ENCODE measurements at regions not wholly inside any gene's neighbourhood (a gene's known extent, or its start where the extent isn't known, plus 50 kb on each side); places are given as distances from the start of the nearest gene placed in this dataset.

DNA sequence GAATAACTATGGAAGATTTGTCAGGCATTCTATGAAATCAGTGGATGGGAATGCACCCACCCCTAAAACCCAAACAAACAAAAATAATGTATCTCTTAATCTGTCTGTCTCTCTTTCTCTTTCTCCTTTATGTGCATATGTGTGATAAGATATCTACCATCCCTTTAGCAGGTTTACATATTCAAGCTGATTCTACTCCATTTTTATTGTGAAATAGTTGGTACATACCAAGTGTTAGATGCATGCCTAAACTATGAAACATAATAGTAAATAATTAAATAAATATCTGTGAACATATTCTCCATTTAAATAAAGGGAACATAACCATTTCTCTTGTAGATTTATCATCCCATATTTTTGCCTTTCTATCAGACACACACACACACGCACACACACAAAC is 121.8 kb upstream of the PCDH9 start (continued):
- TF ChIP-seq, protein P1, sequence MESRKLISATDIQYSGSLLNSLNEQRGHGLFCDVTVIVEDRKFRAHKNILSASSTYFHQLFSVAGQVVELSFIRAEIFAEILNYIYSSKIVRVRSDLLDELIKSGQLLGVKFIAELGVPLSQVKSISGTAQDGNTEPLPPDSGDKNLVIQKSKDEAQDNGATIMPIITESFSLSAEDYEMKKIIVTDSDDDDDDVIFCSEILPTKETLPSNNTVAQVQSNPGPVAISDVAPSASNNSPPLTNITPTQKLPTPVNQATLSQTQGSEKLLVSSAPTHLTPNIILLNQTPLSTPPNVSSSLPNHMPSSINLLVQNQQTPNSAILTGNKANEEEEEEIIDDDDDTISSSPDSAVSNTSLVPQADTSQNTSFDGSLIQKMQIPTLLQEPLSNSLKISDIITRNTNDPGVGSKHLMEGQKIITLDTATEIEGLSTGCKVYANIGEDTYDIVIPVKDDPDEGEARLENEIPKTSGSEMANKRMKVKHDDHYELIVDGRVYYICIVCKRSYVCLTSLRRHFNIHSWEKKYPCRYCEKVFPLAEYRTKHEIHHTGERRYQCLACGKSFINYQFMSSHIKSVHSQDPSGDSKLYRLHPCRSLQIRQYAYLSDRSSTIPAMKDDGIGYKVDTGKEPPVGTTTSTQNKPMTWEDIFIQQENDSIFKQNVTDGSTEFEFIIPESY (IDR thresholded peaks at IDR 0.05; ENCODE audit: borderline replicate concordance, low read depth), result no peak
- TF ChIP-seq RFX5 (IDR thresholded peaks at IDR 0.05; ENCODE audit: low read length) (no peak), GABPA (IDR thresholded peaks at IDR 0.05; ENCODE audit: low read depth) (no peak), FOSL2 (IDR thresholded peaks at IDR 0.05; ENCODE audit: borderline replicate concordance, low read depth) (no peak)

- no peak overlapping the region for H3K4me2 ChIP-seq
- no peaks in the 10 kb centered on the region for H4K20me1 ChIP-seq (ENCODE audit: insufficient read depth)
- no peaks in the 10 kb centered on the region; a peak in 1 of 4 replicates for H3K4me1 ChIP-seq (ENCODE audit: control insufficient read depth in 1 of 2, insufficient read depth in 2 of 2, low read depth in 1 of 2, low read length in 1 of 2)
- no peaks in the 10 kb centered on the region for H3K36me3 ChIP-seq (replicated peaks in 1 of 2; ENCODE audit: control insufficient read depth in 1 of 2, insufficient read depth in 2 of 2, low read length in 1 of 2)
- H3K27ac ChIP-seq (ENCODE audit: low read depth in 2 of 2, low read length in 1 of 2), result no peak overlapping the region
- H3F3A ChIP-seq (replicated peaks; ENCODE audit: insufficient read depth), result no peaks in the 10 kb centered on the region
- no peaks in the 10 kb centered on the region for H3K79me2 ChIP-seq (ENCODE audit: insufficient read depth)
- H3K9me2 ChIP-seq, result no peaks in the 10 kb centered on the region
- H3K4me3 ChIP-seq (ENCODE audit: low read depth in 2 of 2, low read length in 1 of 2), result no peak overlapping the region
- POLR2A ChIA-PET, result no interaction called here
- DNase-seq, result no peak
- no peak overlapping the region for H2AFZ ChIP-seq (ENCODE audit: low read depth)
- no peak for TF ChIP-seq EP300 (IDR thresholded peaks at IDR 0.05; ENCODE audit: borderline replicate concordance in 1 of 2, low read depth in 1 of 2, low read length in 1 of 2)
- TF ChIP-seq GATA2 (CRISPR knock-in tag; IDR thresholded peaks at IDR 0.05), result no peak
- no peak for TF ChIP-seq SMC3 (IDR thresholded peaks at IDR 0.05; ENCODE audit: low read depth, low read length)
- no peak for TF ChIP-seq RFX5 (IDR thresholded peaks at IDR 0.05; ENCODE audit: low read length)
- no peak for TF ChIP-seq RAD21 (IDR thresholded peaks at IDR 0.05; ENCODE audit: low read length)
- TF ChIP-seq, protein P2, sequence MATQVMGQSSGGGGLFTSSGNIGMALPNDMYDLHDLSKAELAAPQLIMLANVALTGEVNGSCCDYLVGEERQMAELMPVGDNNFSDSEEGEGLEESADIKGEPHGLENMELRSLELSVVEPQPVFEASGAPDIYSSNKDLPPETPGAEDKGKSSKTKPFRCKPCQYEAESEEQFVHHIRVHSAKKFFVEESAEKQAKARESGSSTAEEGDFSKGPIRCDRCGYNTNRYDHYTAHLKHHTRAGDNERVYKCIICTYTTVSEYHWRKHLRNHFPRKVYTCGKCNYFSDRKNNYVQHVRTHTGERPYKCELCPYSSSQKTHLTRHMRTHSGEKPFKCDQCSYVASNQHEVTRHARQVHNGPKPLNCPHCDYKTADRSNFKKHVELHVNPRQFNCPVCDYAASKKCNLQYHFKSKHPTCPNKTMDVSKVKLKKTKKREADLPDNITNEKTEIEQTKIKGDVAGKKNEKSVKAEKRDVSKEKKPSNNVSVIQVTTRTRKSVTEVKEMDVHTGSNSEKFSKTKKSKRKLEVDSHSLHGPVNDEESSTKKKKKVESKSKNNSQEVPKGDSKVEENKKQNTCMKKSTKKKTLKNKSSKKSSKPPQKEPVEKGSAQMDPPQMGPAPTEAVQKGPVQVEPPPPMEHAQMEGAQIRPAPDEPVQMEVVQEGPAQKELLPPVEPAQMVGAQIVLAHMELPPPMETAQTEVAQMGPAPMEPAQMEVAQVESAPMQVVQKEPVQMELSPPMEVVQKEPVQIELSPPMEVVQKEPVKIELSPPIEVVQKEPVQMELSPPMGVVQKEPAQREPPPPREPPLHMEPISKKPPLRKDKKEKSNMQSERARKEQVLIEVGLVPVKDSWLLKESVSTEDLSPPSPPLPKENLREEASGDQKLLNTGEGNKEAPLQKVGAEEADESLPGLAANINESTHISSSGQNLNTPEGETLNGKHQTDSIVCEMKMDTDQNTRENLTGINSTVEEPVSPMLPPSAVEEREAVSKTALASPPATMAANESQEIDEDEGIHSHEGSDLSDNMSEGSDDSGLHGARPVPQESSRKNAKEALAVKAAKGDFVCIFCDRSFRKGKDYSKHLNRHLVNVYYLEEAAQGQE (IDR thresholded peaks at IDR 0.05; ENCODE audit: low read depth, low read length), result no peak
- no peak for TF ChIP-seq RCOR1 (IDR thresholded peaks at IDR 0.05; ENCODE audit: low read length)
- H3K27me3 ChIP-seq (ENCODE audit: insufficient read depth), result no peaks in the 10 kb centered on the region
- no peaks in the 10 kb centered on the region for H3K9me3 ChIP-seq
- 91% methylated on average over 1 of the region's 1 CpG for WGBS (ENCODE audit: low lambda C conversion rate)
- H3K9ac ChIP-seq, result no peak overlapping the region
- CTCF ChIA-PET, result no interaction called here
Measured at GRCh38 chr13:67351114-67351513, 121.0 kb upstream of the PCDH9 start.

- WGBS (ENCODE audit: low lambda C conversion rate), result 35% methylated on average over 1 of the region's 1 CpG
- Histone ChIP-seq H2AFZ (ENCODE audit: low read depth) (no peak overlapping the region), H4K20me1 (ENCODE audit: insufficient read depth) (no peaks in the 10 kb centered on the region), H3K79me2 (ENCODE audit: insufficient read depth) (no peaks in the 10 kb centered on the region), H3K27ac (ENCODE audit: low read depth in 2 of 2, low read length in 1 of 2) (no peak overlapping the region), H3K4me1 (ENCODE audit: control insufficient read depth in 1 of 2, insufficient read depth in 2 of 2, low read depth in 1 of 2, low read length in 1 of 2) (no peaks in the 10 kb centered on the region), H3F3A (replicated peaks; ENCODE audit: insufficient read depth) (no peaks in the 10 kb centered on the region), H3K27me3 (ENCODE audit: insufficient read depth) (no peaks in the 10 kb centered on the region), H3K9ac (no peak overlapping the region), H3K36me3 (replicated peaks in 1 of 2; ENCODE audit: control insufficient read depth in 1 of 2, insufficient read depth in 2 of 2, low read length in 1 of 2) (no peaks in the 10 kb centered on the region), H3K4me2 (no peak overlapping the region), H3K9me2 (no peaks in the 10 kb centered on the region), H3K4me3 (ENCODE audit: low read depth in 2 of 2, low read length in 1 of 2) (no peak overlapping the region), H3K9me3 (no peaks in the 10 kb centered on the region)
- DNase-seq, result no peak
- TF ChIP-seq RCOR1 (IDR thresholded peaks at IDR 0.05; ENCODE audit: low read length) (no peak), POLR2AphosphoS5 (IDR thresholded peaks at IDR 0.05; ENCODE audit: low read depth, low read length) (no peak), SMC3 (IDR thresholded peaks at IDR 0.05; ENCODE audit: low read depth, low read length) (no peak), TAF1 (IDR thresholded peaks at IDR 0.05; ENCODE audit: borderline replicate concordance, low read depth, low read length) (no peak), ELF1 (IDR thresholded peaks at IDR 0.05) (no peak), RFX5 (IDR thresholded peaks at IDR 0.05; ENCODE audit: low read length) (no peak), NRF1 (IDR thresholded peaks at IDR 0.05; ENCODE audit: low read depth, low read length) (no peak), RXRA (IDR thresholded peaks at IDR 0.05; ENCODE audit: borderline replicate concordance, low read depth) (no peak), TEAD4 (IDR thresholded peaks at IDR 0.05; ENCODE audit: borderline replicate concordance, insufficient read depth) (no peak), CTCF (IDR thresholded peaks at IDR 0.05) (no peak)
- TF ChIP-seq, protein P3, sequence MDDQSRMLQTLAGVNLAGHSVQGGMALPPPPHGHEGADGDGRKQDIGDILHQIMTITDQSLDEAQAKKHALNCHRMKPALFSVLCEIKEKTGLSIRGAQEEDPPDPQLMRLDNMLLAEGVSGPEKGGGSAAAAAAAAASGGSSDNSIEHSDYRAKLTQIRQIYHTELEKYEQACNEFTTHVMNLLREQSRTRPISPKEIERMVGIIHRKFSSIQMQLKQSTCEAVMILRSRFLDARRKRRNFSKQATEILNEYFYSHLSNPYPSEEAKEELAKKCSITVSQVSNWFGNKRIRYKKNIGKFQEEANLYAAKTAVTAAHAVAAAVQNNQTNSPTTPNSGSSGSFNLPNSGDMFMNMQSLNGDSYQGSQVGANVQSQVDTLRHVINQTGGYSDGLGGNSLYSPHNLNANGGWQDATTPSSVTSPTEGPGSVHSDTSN (IDR thresholded peaks at IDR 0.05), result no peak
- POLR2A ChIA-PET, result no interaction called here
- CTCF ChIA-PET, result interaction anchor here (1.3 kb wide), 1 partner anchor 15 kb away, joined by 3 read pairs; no protein-coding TSS in a partner anchor
Measured at GRCh38 chr13:67343777-67344176, 113.6 kb upstream of the PCDH9 start.

Measured in SK-N-SH (cell line).